ENCODE measurements at regions not wholly inside any gene's neighbourhood (a gene's known extent, or its start where the extent isn't known, plus 50 kb on each side); places are given as distances from the start of the nearest gene placed in this dataset.

DNA sequence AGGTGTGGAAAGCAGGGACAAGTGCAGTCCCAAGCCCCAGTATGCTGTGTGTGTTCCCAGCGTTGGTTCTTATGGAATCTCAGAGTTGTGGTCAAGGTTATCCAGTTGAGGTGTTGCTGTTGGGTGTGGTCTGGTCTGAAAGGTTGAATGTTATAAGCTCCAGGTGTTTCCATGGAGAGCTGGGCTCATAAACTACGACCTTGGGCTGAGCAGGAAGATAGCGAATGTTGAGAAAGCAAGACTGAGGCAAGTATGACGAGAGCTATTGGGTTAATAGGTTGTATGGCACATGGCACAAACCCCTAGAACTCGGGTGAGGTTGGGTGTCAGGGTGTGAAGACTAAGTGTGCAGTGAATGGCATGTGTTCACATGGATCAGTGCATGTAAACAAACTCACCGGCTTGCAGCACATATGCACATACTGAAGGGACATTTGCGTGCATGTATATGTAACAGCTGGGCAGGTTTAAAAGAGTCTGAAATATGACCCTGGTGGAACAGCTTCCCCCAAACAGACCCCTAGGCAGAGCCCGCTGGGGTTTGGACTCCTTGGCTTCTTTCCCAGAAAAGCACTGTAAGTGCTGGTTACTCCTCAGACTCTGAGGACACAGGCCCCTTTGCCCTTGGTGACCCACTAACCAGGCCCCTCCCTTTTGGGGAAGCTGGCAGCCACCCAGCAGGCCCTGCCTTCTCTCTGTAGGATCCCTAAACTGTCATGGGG, 117.5 kb downstream of the NAV1 start:
- DNase-seq (ENCODE audit: low read depth): no peak

- no peak for DNase-seq (ENCODE audit: low read depth)
These were observed 120.6 kb downstream of the NAV1 start for GRCh38 chr1:201659572-201659971.

DNA sequence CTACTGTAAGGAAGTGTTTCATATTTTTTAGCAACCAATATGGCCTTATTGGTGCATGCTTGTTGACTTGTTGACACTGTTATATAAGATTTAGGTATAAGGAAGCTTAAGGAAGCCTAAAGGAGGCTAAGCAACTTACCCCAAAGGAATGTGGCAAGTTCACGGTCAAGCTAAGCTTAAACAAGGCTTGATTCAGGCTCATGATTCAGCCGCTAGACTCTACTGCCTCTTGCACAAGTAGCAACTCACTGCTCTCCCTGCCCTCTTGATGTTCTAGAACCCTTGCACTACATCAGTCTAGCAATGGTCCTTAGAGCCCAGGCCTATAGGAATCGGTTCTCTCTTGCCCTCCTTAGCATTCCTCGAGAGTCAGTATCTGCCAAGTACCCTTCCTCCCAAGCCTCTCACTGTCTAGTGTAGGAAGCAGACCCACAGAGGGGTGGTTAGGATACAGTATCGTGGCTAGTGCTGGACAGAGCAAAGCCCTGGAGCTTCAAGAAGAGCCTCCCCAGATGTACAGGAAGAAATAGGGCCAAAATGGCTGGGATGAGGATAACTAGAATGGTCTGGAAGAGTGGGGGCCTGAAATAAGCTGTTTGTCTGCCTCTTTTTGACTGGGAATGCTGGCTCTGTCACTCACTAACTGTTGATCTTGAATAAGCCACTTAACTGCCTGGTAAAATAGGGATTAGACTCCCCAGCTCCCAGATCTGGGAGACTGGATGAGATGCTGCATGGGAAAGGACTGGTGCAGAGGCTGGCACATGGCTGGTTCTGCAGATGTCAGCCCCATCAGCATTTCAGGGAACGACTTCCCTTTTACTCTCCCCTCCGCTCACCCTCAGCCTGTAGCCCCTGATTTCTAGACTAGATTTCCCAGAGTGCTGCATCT, 122.2 kb downstream of the NAV1 start:
- DNase-seq (ENCODE audit: low read depth): peak; percentile 40

- no peak for DNase-seq (ENCODE audit: low read depth)
These were observed 123.0 kb downstream of the NAV1 start for GRCh38 chr1:201661823-201662359.

DNA sequence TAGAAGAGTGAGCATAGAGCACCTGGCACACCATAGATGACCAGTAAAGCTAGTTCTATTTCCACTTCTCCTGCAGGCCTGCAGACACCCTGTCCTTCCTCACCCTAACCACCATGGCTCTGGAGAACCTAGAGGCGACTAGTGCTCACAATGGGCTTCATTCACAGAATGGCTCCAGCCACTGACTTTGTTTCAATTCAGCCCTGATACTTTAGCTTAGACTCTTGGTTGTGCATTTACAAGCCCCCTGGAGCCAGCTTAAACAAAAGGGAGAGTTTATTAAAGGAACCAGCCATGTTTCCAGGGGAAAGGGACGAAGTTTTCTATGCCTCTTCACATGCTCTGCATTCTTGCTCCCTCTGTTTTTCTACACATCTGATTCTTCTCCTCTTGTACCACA, 123.7 kb downstream of the NAV1 start:
- DNase-seq (ENCODE audit: low read depth): no peak

DNA sequence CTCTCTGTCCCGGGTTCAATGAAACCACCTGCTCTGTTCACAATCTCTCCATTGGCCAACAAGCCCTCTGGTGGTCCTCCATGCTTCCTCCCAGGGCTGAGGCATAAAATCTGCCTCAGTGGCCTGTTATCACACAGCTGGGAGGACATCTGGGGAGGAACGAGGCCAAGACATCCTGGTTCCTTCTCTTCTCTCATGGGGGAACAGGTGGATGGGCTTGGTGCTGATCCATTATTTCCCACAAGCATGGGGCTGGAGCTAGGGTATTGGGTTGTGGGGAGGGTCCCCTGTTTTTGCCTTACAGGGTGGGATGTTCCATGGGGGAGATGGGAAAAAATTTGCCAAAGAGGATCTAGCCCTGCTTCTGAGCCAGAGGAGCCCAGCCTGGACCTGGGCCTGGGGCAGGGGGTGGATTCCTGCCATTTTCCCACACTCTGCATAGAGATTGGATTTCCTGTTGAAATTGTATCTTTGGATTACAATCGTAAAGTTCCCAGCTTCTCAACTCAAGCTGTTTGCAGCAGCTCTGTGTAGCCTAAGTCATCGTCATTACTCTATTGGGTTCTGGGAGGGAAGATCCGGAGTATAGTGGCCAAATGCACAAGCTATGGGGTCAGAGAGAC, 124.7 kb downstream of the NAV1 start:
- no peak for DNase-seq (ENCODE audit: low read depth)

DNA sequence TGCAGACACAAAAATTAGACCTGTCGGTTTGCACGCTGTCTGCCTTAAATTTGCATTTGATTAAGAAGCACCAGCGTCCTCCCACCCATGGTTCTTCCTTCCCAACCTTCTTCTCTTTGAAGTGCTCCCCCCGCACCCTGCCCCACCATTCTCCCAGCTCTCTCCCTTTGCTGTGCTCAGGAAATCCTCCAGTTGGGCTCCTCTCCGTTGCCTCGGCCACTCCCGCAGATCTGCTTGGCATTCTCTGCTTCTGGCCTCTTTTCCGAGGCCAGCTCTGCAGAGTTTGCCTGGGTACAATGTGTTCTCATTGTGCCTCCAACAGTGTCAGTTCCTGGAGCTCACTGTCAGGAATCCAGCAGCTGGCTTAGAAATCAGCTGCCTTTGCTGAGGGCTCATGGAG, 126.1 kb downstream of the NAV1 start:
- no peak for DNase-seq (ENCODE audit: low read depth)

DNA sequence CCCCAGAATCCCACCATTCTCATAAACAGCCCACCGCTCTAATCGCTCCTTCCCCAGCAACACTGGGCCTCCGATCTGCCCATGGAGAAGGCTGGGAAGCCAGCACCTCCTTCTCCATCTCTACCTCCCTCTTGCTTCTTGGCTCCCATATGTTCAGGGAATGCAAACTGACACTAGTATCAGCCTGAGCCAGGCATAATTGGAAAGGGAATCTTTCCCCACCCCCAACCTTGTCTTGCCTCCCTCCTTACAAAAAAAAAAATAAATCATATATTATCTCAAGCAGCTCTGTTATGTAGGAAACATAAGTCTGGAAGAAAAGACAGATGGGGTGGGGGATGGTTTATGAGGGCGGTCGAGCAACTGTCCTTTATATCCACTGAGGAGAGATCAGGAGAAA, 127.2 kb downstream of the NAV1 start:
- no peak for DNase-seq (ENCODE audit: low read depth)

GRCh38 chr1:201666645-201667044, 127.7 kb downstream of the NAV1 start:
- no peak for DNase-seq (ENCODE audit: low read depth)

DNA sequence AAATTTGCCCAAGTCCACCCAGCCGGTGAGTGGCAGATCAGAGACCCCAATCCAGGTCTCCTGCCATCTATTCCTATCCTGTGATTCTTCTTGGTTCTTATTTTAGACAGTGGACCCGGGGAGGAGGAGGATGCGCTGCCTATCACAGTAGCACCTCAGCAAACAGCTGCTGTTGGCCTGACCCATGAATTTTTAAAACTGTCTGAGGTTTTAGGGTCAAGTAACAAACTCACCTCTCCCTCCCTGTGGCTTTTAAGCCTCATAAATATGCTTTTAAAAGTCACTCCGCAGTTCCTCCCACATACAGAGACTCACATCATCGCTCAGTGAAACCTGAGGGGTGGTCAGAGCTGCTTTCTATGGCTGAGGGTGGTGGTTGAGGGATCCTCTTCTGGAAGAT, 128.6 kb downstream of the NAV1 start:
- DNase-seq (ENCODE audit: low read depth): no peak

DNA sequence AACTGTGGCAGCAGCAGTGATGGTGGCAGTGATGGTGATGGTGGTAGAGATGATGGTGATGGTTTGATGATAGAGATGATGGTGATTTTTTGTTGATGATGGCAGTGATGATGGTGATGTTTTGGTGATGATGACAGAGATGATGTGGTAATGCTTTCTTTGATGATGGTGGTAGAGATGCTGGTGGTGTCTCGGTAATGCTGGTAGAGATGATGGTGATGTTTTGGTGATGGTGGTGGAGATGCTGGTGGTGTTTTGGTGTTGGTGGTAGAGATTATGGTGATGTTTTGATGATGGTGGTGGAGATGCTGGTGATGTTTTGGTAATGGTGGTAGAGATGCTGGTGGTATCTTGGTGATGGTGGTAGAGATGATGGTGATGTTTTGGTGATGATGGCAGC, 131.6 kb downstream of the NAV1 start:
- no peak for DNase-seq (ENCODE audit: low read depth)

GRCh38 chr1:201672685-201673084, 133.8 kb downstream of the NAV1 start:
- no peak for DNase-seq (ENCODE audit: low read depth)

DNA sequence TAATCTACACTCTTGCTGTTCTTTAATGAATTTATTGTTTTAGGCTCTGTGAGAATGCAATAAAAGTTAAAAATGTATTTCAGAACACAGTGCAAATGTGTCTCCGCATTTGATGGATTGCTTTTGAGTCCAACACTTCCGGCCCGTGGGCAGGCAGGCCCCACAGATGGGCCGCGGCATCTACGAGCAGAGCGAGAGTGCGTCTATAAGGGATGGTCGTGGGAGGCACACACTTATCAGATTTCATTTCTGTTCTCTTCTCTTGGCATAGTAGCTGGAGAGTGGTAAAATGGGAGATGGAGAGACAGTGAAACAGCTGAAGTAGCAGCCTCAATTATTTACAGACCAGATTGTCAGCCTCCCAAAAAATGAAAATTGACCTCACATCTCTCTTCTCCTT, 134.2 kb downstream of the NAV1 start:
- DNase-seq (ENCODE audit: low read depth): no peak

DNA sequence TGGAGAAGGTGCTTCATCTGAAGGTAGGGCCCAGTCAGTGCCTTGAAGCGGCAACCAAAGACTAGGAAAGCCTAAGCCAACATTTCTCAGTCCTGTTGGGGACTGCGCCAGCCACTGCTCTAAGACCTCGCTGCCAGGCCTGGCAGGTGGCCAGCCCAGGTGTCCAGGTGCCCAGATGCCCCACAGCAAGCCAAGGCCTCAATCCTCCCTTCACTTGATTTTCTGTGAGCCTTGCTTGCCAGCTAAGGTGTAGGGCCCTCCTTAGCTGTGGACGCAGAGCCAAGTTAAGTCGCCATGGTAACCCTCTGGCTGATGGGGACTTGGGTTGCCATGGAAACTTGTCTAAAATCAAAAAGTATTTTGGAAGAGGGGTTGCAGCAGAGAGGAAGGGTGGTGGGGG, 135.0 kb downstream of the NAV1 start:
- no peak for DNase-seq (ENCODE audit: low read depth)

- DNase-seq (ENCODE audit: low read depth): no peak
These were observed 136.2 kb downstream of the NAV1 start for GRCh38 chr1:201675143-201675542.

GRCh38 chr1:201676197-201676596, 137.3 kb downstream of the NAV1 start:
- peak; percentile 56 for DNase-seq (ENCODE audit: low read depth)

DNA sequence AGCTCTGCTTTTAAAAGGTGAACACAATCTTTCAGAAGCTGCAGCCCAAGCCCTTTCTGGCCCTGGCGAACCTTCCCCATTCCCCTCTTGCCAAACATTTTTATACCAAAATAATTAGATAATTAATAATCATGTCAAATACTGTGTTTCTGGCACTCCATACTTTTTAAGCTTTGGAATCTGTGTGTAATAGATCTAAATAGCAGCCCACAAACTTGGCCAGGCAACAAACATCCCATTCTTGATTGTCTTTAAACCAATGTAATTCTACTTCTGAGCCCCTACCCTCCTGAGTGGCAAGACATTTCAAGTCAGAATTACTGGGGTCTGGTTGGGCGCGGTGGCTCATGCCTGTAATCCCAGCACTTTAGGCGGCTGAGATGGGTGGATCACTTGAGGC, 137.7 kb downstream of the NAV1 start:
- DNase-seq (ENCODE audit: low read depth): no peak

DNA sequence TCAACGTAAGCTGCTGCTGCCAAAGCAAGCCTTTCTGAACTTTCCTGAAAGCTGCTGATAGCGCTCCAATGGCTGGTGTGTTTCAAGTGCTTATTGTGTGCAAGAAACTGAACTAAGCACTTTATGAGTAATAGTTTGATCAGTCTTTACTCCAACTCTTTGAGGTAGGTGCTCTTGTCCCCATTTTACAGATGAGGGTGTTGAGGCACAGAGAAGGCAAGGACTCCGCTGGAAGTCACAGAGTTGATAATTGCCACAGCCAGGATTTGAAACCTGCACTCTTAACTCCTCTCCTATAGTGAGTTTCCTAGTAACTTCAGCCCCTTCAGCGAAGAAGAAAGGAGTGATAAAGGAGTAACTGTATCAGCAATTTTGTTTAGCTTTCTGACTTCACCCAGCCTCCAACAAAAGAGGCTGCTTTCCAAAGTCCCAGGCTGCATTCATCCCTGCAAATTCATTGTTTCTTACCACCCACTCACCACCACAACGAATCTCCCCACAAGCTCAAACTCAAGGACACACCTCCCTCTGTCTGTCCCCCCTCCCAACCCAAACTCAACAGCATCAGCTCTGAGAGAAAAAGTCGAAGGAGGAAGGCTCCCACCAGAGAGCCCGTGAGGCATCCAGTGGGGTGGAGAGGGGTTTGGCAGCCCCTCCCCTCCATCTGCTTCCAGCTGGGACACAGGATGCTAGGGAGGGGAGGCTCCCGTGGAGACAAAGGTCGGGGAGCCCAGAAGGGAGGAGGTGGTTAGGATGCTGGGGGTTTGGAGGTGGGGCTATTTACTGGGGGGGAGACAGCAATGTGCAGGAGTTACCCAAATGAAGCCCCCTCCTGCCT, 139.6 kb downstream of the NAV1 start:
- no peak for DNase-seq (ENCODE audit: low read depth)

GRCh38 chr1:201681375-201681774, 142.4 kb downstream of the NAV1 start:
- no peak for DNase-seq (ENCODE audit: low read depth)

DNA sequence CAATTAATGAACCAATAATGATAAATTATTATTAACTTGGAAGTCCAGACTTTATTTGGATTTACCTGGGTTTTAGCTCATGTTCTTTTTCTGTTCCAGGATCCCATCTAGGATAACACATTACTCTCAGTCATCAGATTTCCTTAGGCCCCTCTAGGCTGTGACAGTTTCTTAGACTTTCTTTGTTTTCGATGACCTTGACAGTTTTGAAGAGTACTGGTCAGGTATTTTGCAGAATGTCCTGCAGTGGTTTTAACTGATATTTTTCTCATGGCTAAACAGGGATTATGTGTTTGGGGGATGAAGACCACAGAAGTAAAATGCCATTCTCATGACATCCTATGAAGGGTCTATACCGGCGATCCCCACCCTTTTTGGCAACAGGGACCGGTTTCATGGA, 144.0 kb downstream of the NAV1 start:
- no peak for DNase-seq (ENCODE audit: low read depth)

DNA sequence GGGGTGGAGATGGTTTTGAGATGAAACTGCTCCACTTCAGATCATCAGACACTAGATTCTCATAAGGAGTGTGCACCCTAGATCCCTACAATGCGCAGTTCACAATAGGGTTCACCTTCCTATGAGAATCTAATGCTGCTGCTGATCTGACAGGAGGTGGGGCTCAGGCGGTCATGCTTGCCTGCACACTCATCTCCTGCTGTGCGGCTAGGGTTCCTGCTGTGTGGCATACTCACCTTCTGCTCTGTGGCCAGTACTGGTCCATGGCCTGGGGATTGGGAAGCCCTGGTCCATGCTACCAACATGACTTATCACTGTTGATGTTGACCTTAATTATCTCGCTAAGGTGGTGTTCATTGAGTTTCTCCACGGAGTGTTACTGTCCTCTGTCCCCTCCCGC, 144.5 kb downstream of the NAV1 start:
- DNase-seq (ENCODE audit: low read depth): no peak

- no peak for DNase-seq (ENCODE audit: low read depth)
These were observed 143.5 kb upstream of the IPO9 start for GRCh38 chr1:201685485-201685884.
